ENCODE measurements at regions not wholly inside any gene's neighbourhood (a gene's known extent, or its start where the extent isn't known, plus 50 kb on each side); places are given as distances from the start of the nearest gene placed in this dataset.
"Not testable (repeated sequence)": the region's sequence is repeated elsewhere in the genome, so short reads cannot be mapped to it uniquely, and the experiment has no call there.

DNA sequence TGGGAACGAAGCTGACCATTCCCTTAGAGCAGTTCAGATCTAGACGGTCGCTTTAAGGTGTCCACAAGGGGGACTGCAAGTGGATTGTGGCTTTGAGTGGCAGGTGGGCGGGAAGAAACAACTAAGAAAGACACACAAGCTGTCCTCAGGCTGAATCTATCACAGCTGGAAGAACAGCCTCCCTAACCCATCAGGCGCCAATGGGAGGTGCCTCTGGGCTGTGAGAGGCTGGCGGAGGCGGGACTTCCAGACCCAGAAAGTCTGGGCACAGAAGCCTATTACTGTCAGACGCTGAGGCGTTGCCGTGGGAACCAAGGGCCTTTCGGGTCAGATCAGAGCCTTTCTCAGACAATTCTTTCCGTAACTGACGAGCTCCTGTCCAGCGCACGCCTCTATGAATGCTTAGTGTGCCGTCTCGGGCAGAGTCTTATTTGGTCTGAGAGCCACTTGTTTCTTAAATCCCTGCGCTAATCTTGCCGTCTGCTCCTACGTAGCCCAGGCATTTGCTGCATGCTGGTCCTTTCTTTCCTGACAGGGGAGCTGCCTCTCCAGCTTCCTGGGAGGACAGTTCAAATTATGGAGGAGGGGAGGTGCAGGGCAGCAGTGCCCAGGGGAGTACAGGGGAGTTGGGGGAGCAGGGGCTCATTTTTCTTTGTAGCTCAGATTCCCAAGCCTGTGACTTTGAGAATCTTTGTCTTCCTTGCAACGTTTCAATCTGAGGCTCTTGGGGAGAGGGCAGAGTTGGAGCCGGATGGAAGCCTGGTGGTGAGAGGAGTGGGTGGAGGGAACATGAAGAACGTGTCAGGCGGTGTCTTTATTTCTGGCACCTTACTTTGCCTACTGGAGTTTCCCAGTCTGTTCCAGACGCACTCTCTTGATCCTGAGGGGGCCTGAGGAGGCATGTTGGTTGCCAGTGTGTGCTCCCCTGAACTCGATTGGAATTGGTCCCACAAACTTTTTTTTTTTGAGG, 618.7 kb downstream of the KCNJ18 start:
- no peak for DNase-seq (ENCODE audit: insufficient read length)
- no peak for TF ChIP-seq POLR2A (IDR thresholded peaks at IDR 0.05; ENCODE audit: low read depth, low read length)
- no peak for TF ChIP-seq TAF1 (IDR thresholded peaks at IDR 0.05; ENCODE audit: borderline replicate concordance, low read depth, low read length)
- TF ChIP-seq POLR2AphosphoS5 (IDR thresholded peaks at IDR 0.05; ENCODE audit: low read depth, low read length): no peak
- no peak for FAIRE-seq

DNA sequence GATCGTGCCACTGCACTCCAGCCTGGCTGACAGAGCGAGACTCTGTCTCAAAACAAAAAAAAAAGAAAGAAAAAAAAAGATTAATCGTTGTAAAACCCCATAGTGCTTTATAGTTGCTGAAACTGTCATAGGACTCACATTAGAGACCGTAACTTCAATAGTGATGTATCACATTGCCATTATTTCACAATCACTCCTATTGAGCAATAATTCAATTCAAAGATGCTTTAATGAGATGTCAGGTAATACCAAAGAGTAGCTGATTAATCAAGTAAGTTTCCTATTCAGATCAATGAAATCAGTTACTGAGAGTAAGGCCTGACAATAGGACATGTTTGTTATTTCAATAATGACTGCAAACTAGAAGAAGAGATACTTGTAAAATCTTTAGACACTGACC, 628.7 kb downstream of the KCNJ18 start:
- not testable (repeated sequence) for FAIRE-seq; DNase-seq (ENCODE audit: insufficient read length)

DNA sequence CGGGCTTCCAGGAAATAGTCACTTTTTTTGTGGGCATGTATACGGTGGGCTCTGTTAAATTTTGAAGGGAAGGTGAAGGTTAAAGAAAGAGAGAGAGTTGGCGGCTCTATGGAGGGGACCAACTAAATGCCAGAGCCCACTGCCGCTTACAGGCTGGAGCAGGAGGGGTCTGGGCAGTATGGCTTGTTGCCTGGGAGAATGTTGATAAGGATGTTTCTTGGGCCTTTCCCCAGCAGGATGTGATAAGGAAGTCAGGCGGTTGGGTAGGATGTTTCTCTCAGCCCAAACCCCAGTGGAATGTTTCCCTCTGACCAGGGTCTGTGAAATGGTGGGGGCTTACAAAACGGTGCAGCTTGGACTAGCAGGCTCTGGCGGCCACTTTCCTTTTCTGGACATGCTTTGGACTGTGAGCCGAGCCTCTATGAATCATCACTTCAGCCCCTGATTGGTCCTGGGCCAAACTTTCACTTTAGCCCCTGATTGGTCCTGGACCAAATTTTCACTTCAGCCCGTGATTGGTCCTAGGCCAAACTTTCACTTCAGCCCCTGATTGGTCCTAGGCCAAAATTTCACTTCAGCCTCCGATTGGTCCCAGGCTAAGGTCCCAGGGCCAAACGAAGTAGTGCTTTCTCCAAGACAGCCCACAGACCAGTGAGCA, 630.7 kb downstream of the KCNJ18 start:
- not testable (repeated sequence) for DNase-seq (ENCODE audit: insufficient read length); FAIRE-seq

DNA sequence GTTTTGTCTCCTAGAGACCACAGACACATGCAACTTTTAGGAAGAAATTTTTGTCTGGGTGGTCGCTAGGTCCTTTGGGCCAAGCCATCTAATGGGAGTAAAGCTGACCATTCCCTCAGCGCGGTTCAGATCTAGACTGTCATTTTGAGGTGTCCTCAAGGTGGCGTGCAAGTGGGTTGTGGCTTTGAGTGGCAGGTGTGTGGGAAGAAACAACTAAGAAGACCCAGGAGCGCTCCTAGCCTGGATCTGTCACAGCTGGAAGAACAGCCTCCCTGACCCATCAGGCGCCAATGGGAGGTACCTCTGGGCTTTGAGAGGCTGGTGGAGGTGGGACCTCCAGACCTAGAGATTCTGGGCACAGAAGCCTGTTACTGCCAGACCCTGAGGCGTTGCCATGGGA, 645.1 kb downstream of the KCNJ18 start:
- FAIRE-seq: no peak
- no peak for DNase-seq (ENCODE audit: insufficient read length)
- no peak for TF ChIP-seq TAF1 (IDR thresholded peaks at IDR 0.05; ENCODE audit: borderline replicate concordance, low read depth, low read length)
- no peak for TF ChIP-seq POLR2AphosphoS5 (IDR thresholded peaks at IDR 0.05; ENCODE audit: low read depth, low read length)
- TF ChIP-seq POLR2A (IDR thresholded peaks at IDR 0.05; ENCODE audit: low read depth, low read length): no peak

DNA sequence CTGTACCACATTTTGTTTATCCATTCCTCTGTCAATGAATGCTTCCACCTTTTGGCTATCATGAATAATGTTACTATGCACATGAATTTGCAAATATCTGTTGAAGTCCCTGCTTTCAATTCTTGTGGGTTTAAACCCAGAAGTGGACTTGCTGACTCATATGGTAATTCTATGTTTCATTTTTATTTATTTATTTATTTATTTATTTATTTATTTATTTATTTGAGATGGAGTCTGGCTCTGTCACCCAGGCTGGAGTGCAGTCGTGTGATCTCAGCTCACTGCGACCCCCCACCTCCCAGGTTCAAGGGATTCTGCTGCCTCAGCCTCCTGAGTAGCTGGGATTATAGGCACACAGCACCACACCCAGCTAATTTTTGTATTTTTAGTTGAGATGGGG, 664.3 kb downstream of the KCNJ18 start:
- DNase-seq (ENCODE audit: insufficient read length); FAIRE-seq: not testable (repeated sequence)

DNA sequence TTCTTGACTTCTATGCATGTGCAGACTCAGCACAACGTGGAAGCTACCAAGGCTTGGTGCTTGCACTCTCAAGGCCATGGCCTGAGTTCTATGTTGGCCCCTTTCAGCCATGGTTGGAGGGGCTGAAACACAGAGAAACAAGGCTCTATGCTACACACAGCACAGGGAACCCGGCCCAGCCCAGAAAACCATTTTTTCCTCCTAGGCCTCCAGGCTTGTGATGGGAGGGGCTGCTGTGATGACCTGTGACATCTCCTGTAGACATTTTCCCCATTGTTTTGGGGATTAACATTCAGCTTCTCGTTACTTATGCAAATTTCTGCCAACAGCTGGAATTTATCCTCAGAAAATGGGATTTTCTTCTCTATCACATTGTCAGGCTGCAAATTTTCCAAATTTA, 678.7 kb downstream of the KCNJ18 start:
- FAIRE-seq; DNase-seq (ENCODE audit: insufficient read length): not testable (repeated sequence)

DNA sequence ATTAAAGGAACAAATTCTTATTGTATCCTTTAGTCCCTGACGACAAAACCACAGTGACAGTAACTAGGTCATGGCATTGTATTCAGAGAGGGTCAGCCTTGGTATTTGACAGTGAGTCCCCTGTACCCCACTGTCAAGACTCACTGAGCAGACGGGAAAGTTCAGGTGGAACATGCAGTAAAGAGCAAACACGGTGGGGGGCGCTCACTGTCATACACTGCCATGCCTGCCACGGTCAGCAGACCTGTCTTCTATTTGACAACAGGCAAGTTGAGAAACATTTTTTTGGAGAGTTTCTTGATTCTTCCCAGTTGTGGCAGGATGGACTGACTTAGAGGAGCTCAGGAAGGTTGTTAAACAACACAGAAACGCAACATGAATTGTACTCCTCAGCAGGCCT, 681.6 kb downstream of the KCNJ18 start:
- FAIRE-seq: no peak

DNA sequence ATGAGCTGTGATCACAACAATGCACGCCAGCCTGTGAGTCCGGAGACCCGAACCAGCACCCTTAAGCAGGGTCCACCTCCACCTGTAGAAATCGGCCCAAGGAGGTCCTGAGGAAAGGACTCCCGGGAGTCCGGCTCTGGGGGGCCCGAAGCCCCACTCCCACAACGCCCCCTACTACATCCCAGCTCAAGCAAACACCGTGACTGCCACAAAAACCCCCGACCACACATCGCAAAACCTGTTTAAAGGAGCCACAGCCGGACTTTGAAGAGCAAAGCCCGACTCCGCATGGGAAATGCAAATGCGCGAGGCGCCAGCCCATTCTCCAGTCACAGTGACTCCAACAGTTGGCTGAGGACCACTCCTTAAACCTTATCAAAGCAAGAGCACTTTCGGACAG, 682.4 kb downstream of the KCNJ18 start:
- no peak for DNase-seq (ENCODE audit: insufficient read length)
- no peak for FAIRE-seq
- no peak for TF ChIP-seq POLR2AphosphoS5 (IDR thresholded peaks at IDR 0.05; ENCODE audit: low read depth, low read length)
- TF ChIP-seq POLR2A (IDR thresholded peaks at IDR 0.05; ENCODE audit: low read depth, low read length): no peak
- no peak for TF ChIP-seq TAF1 (IDR thresholded peaks at IDR 0.05; ENCODE audit: borderline replicate concordance, low read depth, low read length)

More for the DNA sequence above, 681.6 kb downstream of the KCNJ18 start:
- TF ChIP-seq POLR2A (IDR thresholded peaks at IDR 0.05; ENCODE audit: low read depth, low read length): no peak
- DNase-seq (ENCODE audit: insufficient read length): no peak

DNA sequence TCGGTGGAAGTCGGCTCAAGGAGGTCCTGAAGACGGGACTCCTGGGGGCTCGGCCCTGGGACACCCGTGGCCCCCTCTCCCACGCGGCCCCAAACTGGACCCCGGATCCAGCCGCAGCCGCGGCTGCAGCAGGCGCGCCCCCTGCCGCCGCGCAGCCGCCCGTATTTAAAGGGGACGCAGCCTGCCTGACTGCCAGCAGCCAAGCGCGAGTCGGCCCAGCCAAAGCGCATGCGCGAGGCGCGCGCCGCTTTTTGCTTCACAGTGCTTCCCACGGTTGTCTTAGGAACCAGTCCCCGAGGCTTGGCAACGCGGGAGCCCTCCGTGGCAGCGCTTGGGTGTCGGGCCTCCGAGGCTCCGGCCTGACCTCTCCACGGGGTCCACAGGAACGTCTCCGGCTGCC, 684.4 kb downstream of the KCNJ18 start:
- DNase-seq (ENCODE audit: insufficient read length); FAIRE-seq: not testable (repeated sequence)

DNA sequence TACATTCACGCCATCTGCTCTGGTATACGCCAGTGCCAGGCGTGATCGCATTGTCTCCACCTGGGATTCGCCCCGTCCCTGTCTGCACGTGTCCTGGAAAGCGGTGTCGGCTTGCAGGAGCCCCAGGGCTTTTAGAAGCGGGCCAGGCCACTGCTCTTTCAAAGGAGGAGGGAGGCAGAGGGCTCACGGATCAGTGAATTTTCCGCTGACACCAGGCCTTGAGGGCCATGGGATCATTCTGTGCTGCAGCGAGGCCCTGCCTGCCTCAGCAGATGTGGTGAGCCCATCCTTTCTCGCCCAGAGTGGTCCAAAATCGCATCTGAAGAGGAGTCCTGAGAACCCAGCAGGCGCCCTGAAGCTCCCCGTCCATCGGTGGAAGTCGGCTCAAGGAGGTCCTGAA, 686.4 kb downstream of the KCNJ18 start:
- not testable (repeated sequence) for DNase-seq (ENCODE audit: insufficient read length); FAIRE-seq

DNA sequence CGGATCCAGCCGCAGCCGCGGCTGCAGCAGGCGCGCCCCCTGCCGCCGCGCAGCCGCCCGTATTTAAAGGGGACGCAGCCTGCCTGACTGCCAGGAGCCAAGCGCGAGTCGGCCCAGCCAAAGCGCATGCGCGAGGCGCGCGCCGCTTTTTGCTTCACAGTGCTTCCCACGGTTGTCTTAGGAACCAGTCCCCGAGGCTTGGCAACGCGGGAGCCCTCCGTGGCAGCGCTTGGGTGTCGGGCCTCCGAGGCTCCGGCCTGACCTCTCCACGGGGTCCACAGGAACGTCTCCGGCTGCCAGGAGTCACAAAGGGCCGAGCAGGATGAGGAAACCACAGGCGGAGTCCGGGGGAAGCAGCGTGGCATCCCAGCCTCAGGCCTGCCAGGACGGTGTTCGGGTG, 689.3 kb downstream of the KCNJ18 start:
- not testable (repeated sequence) for DNase-seq (ENCODE audit: insufficient read length); FAIRE-seq

DNA sequence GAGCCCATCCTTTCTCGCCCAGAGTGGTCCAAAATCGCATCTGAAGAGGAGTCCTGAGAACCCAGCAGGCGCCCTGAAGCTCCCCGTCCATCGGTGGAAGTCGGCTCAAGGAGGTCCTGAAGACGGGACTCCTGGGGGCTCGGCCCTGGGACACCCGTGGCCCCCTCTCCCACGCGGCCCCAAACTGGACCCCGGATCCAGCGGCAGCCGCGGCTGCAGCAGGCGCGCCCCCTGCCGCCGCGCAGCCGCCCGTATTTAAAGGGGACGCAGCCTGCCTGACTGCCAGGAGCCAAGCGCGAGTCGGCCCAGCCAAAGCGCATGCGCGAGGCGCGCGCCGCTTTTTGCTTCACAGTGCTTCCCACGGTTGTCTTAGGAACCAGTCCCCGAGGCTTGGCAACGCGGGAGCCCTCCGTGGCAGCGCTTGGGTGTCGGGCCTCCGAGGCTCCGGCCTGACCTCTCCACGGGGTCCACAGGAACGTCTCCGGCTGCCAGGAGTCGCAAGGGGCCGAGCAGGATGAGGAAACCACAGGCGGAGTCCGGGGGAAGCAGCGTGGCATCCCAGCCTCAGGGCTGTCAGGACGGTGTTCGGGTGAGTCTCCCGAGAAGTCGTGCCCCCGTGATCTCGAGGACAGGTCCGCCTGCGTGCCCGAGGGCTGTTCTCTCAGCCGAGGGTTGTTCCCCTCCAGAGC, 691.6 kb downstream of the KCNJ18 start:
- not testable (repeated sequence) for DNase-seq (ENCODE audit: insufficient read length); FAIRE-seq

DNA sequence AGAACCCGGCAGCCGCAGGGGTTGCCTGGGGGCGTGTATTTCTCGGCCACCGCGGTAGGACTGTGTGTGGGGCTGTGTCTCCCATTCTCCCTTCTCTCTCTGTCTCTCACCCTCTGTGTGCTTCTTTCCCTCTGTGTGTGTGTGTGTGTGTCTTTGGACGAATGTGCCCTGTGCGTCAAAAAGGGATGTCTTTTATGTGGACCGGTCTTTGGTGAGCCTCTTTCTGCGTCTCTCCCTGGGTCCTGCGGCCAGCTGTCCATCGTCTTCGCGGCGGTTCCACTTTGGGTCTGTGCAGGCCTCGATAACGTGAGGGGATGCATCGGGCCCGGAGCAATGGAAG, 692.1 kb downstream of the KCNJ18 start:
- not testable (repeated sequence) for FAIRE-seq; DNase-seq (ENCODE audit: insufficient read length)

DNA sequence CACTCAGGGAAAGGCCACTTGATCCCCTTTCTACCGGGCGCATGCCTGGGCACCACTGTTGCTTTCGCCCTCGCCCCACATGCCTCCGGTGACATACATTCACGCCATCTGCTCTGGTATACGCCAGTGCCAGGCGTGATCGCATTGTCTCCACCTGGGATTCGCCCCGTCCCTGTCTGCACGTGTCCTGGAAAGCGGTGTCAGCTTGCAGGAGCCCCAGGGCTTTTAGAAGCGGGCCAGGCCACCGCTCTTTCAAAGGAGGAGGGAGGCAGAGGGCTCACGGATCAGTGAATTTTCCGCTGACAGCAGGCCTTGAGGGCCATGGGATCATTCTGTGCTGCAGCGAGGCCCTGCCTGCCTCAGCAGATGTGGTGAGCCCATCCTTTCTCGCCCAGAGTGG, 706.1 kb downstream of the KCNJ18 start:
- not testable (repeated sequence) for FAIRE-seq; DNase-seq (ENCODE audit: insufficient read length)

DNA sequence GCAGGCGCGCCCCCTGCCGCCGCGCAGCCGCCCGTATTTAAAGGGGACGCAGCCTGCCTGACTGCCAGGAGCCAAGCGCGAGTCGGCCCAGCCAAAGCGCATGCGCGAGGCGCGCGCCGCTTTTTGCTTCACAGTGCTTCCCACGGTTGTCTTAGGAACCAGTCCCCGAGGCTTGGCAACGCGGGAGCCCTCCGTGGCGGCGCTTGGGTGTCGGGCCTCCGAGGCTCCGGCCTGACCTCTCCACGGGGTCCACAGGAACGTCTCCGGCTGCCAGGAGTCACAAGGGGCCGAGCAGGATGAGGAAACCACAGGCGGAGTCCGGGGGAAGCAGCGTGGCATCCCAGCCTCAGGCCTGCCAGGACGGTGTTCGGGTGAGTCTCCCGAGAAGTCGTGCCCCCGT, 706.7 kb downstream of the KCNJ18 start:
- not testable (repeated sequence) for FAIRE-seq; DNase-seq (ENCODE audit: insufficient read length)

DNA sequence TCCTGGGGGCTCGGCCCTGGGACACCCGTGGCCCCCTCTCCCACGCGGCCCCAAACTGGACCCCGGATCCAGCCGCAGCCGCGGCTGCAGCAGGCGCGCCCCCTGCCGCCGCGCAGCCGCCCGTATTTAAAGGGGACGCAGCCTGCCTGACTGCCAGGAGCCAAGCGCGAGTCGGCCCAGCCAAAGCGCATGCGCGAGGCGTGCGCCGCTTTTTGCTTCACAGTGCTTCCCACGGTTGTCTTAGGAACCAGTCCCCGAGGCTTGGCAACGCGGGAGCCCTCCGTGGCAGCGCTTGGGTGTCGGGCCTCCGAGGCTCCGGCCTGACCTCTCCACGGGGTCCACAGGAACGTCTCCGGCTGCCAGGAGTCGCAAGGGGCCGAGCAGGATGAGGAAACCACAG, 712.8 kb downstream of the KCNJ18 start:
- not testable (repeated sequence) for DNase-seq (ENCODE audit: insufficient read length); FAIRE-seq
